ENCODE measurements at regions not wholly inside any gene's neighbourhood (a gene's known extent, or its start where the extent isn't known, plus 50 kb on each side); places are given as distances from the start of the nearest gene placed in this dataset.

- no peak for TF ChIP-seq EZH2 (IDR thresholded peaks at IDR 0.05; ENCODE audit: borderline replicate concordance, insufficient read depth, low read depth, low read length, poor library complexity, severe bottlenecking)
- TF ChIP-seq CTCF (IDR thresholded peaks at IDR 0.05), result no peak
- Mint-ChIP-seq H3K4me1 (no peaks in the 10 kb centered on the region), H3K27ac (no peak overlapping the region), H3K4me3 (no peak overlapping the region), H3K9me3 (ENCODE audit: insufficient read depth) (peaks cover 4% of the 10 kb centered on the region), H3K27me3 (no peaks in the 10 kb centered on the region)
- CTCF ChIA-PET, result no interaction called here
- Histone ChIP-seq H3K9ac (ENCODE audit: low read length) (no peak overlapping the region), H3K4me3 (ENCODE audit: control extremely low read depth in 1 of 5, extremely low read depth in 1 of 5, insufficient read depth in 1 of 5, low read depth in 2 of 5, low read length in 4 of 5) (no peak overlapping the region), H3K79me2 (ENCODE audit: control insufficient read depth, insufficient read depth, low read length) (no peaks in the 10 kb centered on the region), H4K20me1 (ENCODE audit: control insufficient read depth, insufficient read depth, low read length, poor library complexity, severe bottlenecking) (no peaks in the 10 kb centered on the region), H3K4me1 (ENCODE audit: control insufficient read depth in 2 of 2, insufficient read depth in 2 of 2, low read length in 2 of 2) (no peaks in the 10 kb centered on the region), H3K27me3 (replicated peaks in 1 of 4; ENCODE audit: control extremely low read depth in 1 of 4, control insufficient read depth in 3 of 4, insufficient read depth in 4 of 4, low read length in 3 of 4) (no peaks in the 10 kb centered on the region), H3K27ac (ENCODE audit: low read length in 2 of 2) (no peak overlapping the region), H3K36me3 (replicated peaks in 1 of 2; ENCODE audit: control extremely low read depth in 1 of 2, control insufficient read depth in 1 of 2, extremely low read depth in 1 of 2, insufficient read depth in 2 of 2, low read length in 1 of 2) (no peaks in the 10 kb centered on the region), H3K4me2 (replicated peaks; ENCODE audit: low read depth, low read length, poor library complexity, severe bottlenecking) (no peak overlapping the region), H2AFZ (ENCODE audit: insufficient read depth, low read depth, low read length, poor library complexity, severe bottlenecking) (no peak overlapping the region), H3K9me3 (ENCODE audit: control extremely low read depth in 1 of 3, control insufficient read depth in 2 of 3, insufficient read depth in 1 of 3, low read length in 2 of 3) (no peaks in the 10 kb centered on the region)
- DNase-seq, result no peak
- ATAC-seq (ENCODE audit: low read depth), result no peak
- intact Hi-C loops (cut with micrococcal nuclease), result no loop called here
- POLR2A ChIA-PET, result no interaction called here
These were observed 949.2 kb downstream of the TRHDE start for GRCh38 chr12:73221398-73221797.

GRCh38 chr12:73221836-73222235, 949.7 kb downstream of the TRHDE start:
- no peaks in the 10 kb centered on the region for H3K36me3 ChIP-seq (replicated peaks in 1 of 2; ENCODE audit: control extremely low read depth in 1 of 2, control insufficient read depth in 1 of 2, extremely low read depth in 1 of 2, insufficient read depth in 2 of 2, low read length in 1 of 2)
- DNase-seq, result no peak
- Mint-ChIP-seq H3K27me3 (no peaks in the 10 kb centered on the region), H3K27ac (no peak overlapping the region), H3K4me1 (no peaks in the 10 kb centered on the region), H3K9me3 (ENCODE audit: insufficient read depth) (peaks cover 4% of the 10 kb centered on the region), H3K4me3 (no peak overlapping the region)
- no peak overlapping the region for H3K4me2 ChIP-seq (replicated peaks; ENCODE audit: low read depth, low read length, poor library complexity, severe bottlenecking)
- H3K4me1 ChIP-seq (ENCODE audit: control insufficient read depth in 2 of 2, insufficient read depth in 2 of 2, low read length in 2 of 2), result no peaks in the 10 kb centered on the region
- H3K4me3 ChIP-seq (ENCODE audit: control extremely low read depth in 1 of 5, extremely low read depth in 1 of 5, insufficient read depth in 1 of 5, low read depth in 2 of 5, low read length in 4 of 5), result no peak overlapping the region
- no peak overlapping the region for H3K27ac ChIP-seq (ENCODE audit: low read length in 2 of 2)
- no peak overlapping the region for H3K9ac ChIP-seq (ENCODE audit: low read length)
- POLR2A ChIA-PET, result no interaction called here
- no peaks in the 10 kb centered on the region for H3K27me3 ChIP-seq (replicated peaks in 1 of 4; ENCODE audit: control extremely low read depth in 1 of 4, control insufficient read depth in 3 of 4, insufficient read depth in 4 of 4, low read length in 3 of 4)
- H3K9me3 ChIP-seq (ENCODE audit: control extremely low read depth in 1 of 3, control insufficient read depth in 2 of 3, insufficient read depth in 1 of 3, low read length in 2 of 3), result no peaks in the 10 kb centered on the region
- no peaks in the 10 kb centered on the region for H4K20me1 ChIP-seq (ENCODE audit: control insufficient read depth, insufficient read depth, low read length, poor library complexity, severe bottlenecking)
- H2AFZ ChIP-seq (ENCODE audit: insufficient read depth, low read depth, low read length, poor library complexity, severe bottlenecking), result no peak overlapping the region
- ATAC-seq (ENCODE audit: low read depth), result no peak
- H3K79me2 ChIP-seq (ENCODE audit: control insufficient read depth, insufficient read depth, low read length), result no peaks in the 10 kb centered on the region
- CTCF ChIA-PET, result no interaction called here
- TF ChIP-seq CTCF (IDR thresholded peaks at IDR 0.05) (no peak), EZH2 (IDR thresholded peaks at IDR 0.05; ENCODE audit: borderline replicate concordance, insufficient read depth, low read depth, low read length, poor library complexity, severe bottlenecking) (no peak)
- intact Hi-C loops (cut with micrococcal nuclease), result no loop called here

Measured in B cell (primary cell).